ENCODE measurements at regions not wholly inside any gene's neighbourhood (a gene's known extent, or its start where the extent isn't known, plus 50 kb on each side); places are given as distances from the start of the nearest gene placed in this dataset.

DNA sequence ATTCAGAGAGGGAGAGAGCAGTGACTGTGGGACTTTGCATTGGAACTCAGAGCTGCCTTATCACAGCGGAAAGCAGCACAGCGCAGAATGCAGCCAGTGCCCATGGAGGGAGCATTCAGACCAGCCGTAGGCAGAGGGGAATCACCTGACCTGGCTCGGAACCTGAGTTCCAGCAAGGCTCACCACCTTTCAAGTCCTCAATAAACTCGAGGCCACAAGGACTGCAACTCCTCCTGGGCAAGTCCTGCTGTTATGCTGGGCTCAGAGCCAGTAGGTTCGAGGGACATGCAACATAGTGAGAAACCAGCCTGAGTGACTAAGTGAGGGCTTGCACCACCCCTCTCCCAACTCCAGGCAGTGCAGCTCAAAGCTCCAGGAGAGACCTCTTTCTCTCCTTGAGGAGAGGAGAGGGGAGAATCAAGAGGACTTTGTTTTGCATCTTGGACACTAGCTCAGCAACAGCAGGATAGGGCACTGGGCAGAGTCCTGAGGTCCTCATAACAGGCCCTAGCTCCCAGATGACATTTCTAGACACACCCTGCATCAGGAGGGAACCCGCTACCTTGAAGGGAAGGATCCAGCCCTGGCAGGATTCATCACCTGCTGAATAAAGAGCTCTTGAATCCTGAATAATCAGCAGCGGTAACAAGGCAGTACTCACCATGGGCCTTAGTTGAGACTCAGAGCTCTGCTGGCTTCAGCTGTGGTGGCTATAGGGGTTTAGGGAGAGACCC lies 136.8 kb upstream of the OTOS start:
- Histone ChIP-seq H3K27ac (ENCODE audit: low read depth, low read length) (no peak overlapping the region), H3K4ac (replicated peaks; ENCODE audit: insufficient read length, low read depth, low read length) (no peak overlapping the region), H3K9ac (replicated peaks in 1 of 4; ENCODE audit: extremely low read depth in 1 of 4, low read depth in 3 of 4, low read length in 3 of 4) (no peak overlapping the region), H2BK12ac (ENCODE audit: low read depth, low read length) (no peak overlapping the region), H4K91ac (replicated peaks; ENCODE audit: insufficient read length, low read length) (no peak overlapping the region), H3K4me1 (replicated peaks in 1 of 4; ENCODE audit: control insufficient read depth in 3 of 4, insufficient read depth in 4 of 4, low read length in 3 of 4) (no peaks in the 10 kb centered on the region), H3K56ac (replicated peaks; ENCODE audit: insufficient read length, low read depth, low read length) (no peak overlapping the region), H3K23ac (ENCODE audit: insufficient read length) (no peak overlapping the region), H2BK15ac (ENCODE audit: low read length) (no peak overlapping the region), H4K20me1 (replicated peaks in 1 of 2; ENCODE audit: control insufficient read depth in 1 of 2, insufficient read depth in 2 of 2, low read length in 2 of 2) (no peaks in the 10 kb centered on the region), H4K8ac (ENCODE audit: extremely low read depth, insufficient read depth, low read length) (no peak overlapping the region), H3K14ac (ENCODE audit: insufficient read length) (no peak overlapping the region), H3K79me2 (ENCODE audit: control insufficient read depth in 1 of 2, insufficient read depth in 2 of 2, low read length in 2 of 2) (no peaks in the 10 kb centered on the region), H2AFZ (ENCODE audit: low read length) (no peak overlapping the region), H2BK120ac (replicated peaks; ENCODE audit: low read depth, low read length) (no peak overlapping the region), H3K27me3 (replicated peaks in 1 of 4; ENCODE audit: control insufficient read depth in 3 of 4, extremely low read depth in 1 of 4, insufficient read depth in 3 of 4, low read length in 3 of 4) (no peaks in the 10 kb centered on the region), H4K5ac (ENCODE audit: insufficient read length, low read depth, low read length) (no peak overlapping the region), H3K4me2 (ENCODE audit: insufficient read depth in 1 of 2, low read depth in 2 of 2, low read length in 2 of 2) (no peak overlapping the region), H2AK5ac (ENCODE audit: low read depth, low read length) (no peak overlapping the region), H3K4me3 (ENCODE audit: extremely low read depth in 1 of 4, insufficient read depth in 2 of 4, low read depth in 3 of 4, low read length in 4 of 4) (no peak overlapping the region), H2BK5ac (ENCODE audit: low read depth, low read length) (no peak overlapping the region), H2BK20ac (ENCODE audit: low read length) (no peak overlapping the region), H3K9me3 (ENCODE audit: insufficient read depth in 2 of 2, low read depth in 1 of 2, low read length in 1 of 2) (peaks cover 4 to 10% of the 10 kb centered on the region in 2 experiments; a peak in 2 of 4 replicates), H3K36me3 (ENCODE audit: control insufficient read depth in 2 of 4, insufficient read depth in 4 of 4, low read length in 3 of 4) (no peaks in the 10 kb centered on the region), H3K79me1 (ENCODE audit: low read depth, low read length) (no peaks in the 10 kb centered on the region), H3K23me2 (ENCODE audit: low read depth, low read length) (no peaks in the 10 kb centered on the region), H3K18ac (ENCODE audit: extremely low read depth, low read length) (no peak overlapping the region)
- DNase-seq (ENCODE audit: low read depth in 1 of 2, low spot score in 2 of 2) = no peak
- ChIA-PET CTCF (ENCODE audit: partially characterized antibody) (no interaction called here), POLR2A (ENCODE audit: partially characterized antibody) (no interaction called here)
- no peak for FAIRE-seq
- WGBS, 2 experiments (ENCODE audit: extremely low coverage in 1 of 2, insufficient coverage in 1 of 2, insufficient read length in 1 of 2, insufficient replicate concordance in 2 of 2, low coverage in 1 of 2, low lambda C conversion rate in 2 of 2, missing lambda C conversion rate in 1 of 2) = 83% methylated on average over 8 of the region's 8 CpGs; no CpG with 5 or more reads in 1 of the 2 experiments
- no peak for TF ChIP-seq ASH2L (IDR thresholded peaks at IDR 0.05; ENCODE audit: low read length)
- TF ChIP-seq CEBPB (IDR thresholded peaks at IDR 0.05; ENCODE audit: low read depth, low read length) = no peak
- TF ChIP-seq CTCF (IDR thresholded peaks at IDR 0.05; ENCODE audit: control extremely low read depth in 1 of 3, insufficient read depth in 1 of 3, low read depth in 1 of 3, low read length in 3 of 3) = no peak
- no peak for TF ChIP-seq SP2 (IDR thresholded peaks at IDR 0.05; ENCODE audit: low read length)
- TF ChIP-seq TBP (IDR thresholded peaks at IDR 0.05; ENCODE audit: low read depth, low read length) = no peak
- TF ChIP-seq NANOG (IDR thresholded peaks at IDR 0.05; ENCODE audit: insufficient read depth, low read depth, low read length, poor library complexity, severe bottlenecking) = no peak
- TF ChIP-seq, protein P1, sequence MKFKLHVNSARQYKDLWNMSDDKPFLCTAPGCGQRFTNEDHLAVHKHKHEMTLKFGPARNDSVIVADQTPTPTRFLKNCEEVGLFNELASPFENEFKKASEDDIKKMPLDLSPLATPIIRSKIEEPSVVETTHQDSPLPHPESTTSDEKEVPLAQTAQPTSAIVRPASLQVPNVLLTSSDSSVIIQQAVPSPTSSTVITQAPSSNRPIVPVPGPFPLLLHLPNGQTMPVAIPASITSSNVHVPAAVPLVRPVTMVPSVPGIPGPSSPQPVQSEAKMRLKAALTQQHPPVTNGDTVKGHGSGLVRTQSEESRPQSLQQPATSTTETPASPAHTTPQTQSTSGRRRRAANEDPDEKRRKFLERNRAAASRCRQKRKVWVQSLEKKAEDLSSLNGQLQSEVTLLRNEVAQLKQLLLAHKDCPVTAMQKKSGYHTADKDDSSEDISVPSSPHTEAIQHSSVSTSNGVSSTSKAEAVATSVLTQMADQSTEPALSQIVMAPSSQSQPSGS (IDR thresholded peaks at IDR 0.05; ENCODE audit: low read length) = no peak
- no peak for TF ChIP-seq RXRA (IDR thresholded peaks at IDR 0.05; ENCODE audit: insufficient read depth, low read depth, low read length)
- TF ChIP-seq KDM4A (IDR thresholded peaks at IDR 0.05; ENCODE audit: low read depth, low read length, severe bottlenecking) = no peak
- TF ChIP-seq BACH1 (IDR thresholded peaks at IDR 0.05; ENCODE audit: low read length) = no peak

Measured in H1 (cell line).